GM21526 (cell line): ENCODE measurements at regions not wholly inside any gene's neighbourhood (a gene's known extent, or its start where the extent isn't known, plus 50 kb on each side); places are given as distances from the start of the nearest gene placed in this dataset.

ENCODE experiments used
- ATAC-seq: cut with Tn5 transposase; IDR thresholded peaks from one replicate; pipeline ENCODE4 v1.9.1; 2021; ENCODE audit warnings: moderate library complexity; ENCODE audit not compliant: unreplicated experiment, low FRiP score

GRCh38 chr18:44452346-44452745 lies 228.3 kb upstream of the SETBP1 start:
- no peak for ATAC-seq

DNA sequence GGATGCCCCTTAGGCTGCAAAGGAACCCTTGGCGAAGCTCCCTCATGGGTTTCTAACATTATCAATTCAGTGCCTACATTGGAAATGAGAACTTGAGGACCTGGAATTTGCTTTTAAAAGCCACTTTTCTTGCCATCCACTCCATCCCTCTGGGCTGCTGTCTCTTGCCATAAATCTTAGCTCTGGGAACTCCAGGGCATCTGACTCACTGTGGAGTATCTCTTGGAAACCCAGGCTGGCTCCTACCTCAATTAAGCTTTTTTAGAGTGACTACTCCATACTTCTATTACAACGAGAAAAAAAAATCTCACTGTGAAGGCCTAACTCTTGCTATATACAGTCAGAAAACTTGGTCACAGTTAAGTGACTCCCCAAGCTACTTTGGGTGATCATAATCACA lies 227.2 kb upstream of the SETBP1 start:
- ATAC-seq, result no peak

DNA sequence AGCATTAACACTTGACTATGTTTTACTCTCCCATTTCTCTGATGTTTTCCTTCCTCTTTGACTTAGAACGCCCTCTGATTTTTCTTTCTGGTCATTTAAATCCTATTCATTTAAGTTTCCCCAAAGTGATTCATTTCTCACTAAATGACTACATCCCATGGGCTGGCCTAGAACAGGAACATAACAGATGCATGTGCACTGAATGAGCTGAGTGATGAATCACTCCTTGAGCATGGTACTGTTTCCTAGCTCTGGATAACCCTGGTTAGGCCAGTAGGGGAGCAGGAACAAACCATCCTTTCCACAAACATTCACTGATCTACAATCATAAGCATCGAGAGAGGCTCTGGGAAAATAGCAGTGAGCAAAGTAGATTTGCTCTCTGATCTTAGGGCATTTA lies 221.9 kb upstream of the SETBP1 start:
- no peak for ATAC-seq

GRCh38 chr18:44464398-44465180 lies 216.1 kb upstream of the SETBP1 start:
- ATAC-seq, result no peak

GRCh38 chr18:44465381-44465841 lies 215.3 kb upstream of the SETBP1 start:
- ATAC-seq, result no peak

GRCh38 chr18:44466997-44467396 lies 213.7 kb upstream of the SETBP1 start:
- no peak for ATAC-seq

DNA sequence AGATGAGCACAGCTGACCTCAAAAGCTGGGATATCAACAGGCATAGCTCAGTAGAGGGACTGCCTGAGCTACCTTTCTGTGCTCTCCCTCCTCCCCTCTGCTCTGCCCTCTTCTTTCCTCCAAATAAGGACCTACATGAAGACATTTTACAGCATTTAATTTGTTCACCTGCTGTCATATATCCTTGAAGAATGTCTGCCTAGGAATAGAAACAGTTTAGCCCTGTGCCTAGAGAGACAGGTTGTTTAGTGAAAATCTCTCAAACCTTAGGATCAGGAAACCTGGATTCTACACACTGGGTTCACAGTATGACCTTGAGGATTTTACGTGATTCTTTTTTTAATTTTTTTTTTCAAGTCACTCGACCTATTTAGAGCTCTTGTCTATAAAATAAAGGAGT lies 213.0 kb upstream of the SETBP1 start:
- no peak for ATAC-seq

- no peak for ATAC-seq
These were observed 207.2 kb upstream of the SETBP1 start for GRCh38 chr18:44473394-44474066.

DNA sequence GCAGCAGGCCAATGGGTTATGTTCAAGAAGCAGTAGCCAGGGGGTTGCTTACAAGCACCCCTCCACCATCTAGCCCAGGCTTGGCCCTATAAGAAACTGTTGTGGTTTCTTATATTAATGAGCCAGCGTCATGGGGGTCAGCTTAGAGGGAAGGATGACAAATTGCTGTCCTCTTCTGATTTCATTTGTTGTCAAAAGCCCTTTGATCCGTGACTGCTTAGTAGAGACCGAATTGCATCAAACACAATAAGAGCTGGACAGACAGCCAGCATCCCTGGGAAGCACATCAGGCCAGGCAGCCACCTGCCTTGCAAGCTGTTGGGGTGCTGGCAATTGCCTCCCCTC lies 206.6 kb upstream of the SETBP1 start:
- ATAC-seq, result no peak

DNA sequence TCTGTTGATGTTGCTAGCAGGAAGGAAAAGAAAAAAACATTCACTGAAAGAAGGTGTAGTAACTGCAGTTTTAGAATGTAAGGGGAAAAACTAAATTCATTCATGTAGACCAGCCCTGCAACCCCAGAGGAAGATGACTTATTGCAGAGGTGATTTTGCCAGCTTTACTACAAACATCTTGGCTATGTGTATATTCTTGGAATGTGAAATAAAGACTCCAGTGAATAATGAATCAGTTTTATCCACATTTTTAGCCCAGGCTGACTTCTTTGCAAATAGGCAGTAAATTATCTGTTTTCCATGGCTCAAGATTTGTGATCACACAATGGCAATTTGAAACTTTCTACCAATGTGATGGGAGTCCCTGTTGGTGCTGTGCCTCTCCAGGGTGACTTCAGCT lies 206.1 kb upstream of the SETBP1 start:
- ATAC-seq, result no peak

DNA sequence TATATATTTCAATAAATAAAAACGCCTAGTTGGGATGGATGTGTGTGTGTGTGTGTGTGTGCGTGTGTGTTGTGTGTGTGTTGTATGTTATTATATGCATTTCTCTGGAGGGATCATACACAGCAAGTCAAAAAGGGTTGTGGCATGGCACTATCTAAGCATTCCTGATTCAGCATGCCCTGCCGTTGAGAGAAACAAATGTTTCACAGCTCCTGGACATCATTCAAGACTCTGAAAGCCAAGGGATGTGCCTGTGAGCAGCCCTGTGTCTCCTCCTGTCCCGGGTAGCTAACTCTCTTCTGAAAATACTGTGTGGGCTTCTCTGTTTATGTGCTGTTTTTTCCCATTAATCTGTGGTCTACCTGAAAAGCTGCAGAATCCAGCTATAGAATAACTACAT lies 197.9 kb upstream of the SETBP1 start:
- ATAC-seq, result no peak

DNA sequence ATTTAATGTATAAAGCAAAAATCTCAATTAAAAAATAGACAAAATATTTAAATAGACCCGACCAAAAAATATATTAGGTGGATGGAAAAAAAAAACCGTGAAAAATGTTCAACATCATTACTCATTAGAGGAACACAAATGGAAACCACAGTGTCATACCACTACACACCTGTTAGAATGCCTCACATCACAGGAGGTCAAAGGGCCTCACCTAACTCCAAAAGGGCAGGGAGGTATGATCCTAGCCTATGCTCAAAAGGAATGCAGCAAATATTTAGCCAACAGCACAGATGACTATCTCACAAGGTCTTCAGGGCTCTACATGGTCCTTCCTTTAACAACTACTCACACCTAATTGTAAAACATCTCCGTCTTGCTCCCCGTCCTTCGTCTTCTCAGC lies 185.5 kb upstream of the SETBP1 start:
- ATAC-seq, result no peak

DNA sequence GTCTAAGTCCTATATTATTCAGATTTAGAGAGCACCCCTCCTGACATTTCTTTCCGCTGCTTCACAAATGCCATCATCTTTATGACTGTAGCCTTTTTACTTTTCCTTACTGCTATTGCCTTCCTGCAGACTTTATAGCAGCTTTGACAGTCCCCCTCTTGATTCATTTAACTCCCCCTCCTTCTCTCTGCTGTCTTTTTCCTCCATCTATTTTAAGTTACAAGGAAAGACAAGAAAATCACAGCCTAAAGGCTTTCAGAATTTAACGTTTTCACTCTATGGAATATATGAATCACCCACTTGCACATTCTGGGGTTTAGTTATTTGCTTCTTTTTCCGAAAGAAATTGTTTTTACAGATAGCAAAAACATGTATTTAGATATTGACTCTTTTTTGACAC lies 183.4 kb upstream of the SETBP1 start:
- ATAC-seq, result no peak

DNA sequence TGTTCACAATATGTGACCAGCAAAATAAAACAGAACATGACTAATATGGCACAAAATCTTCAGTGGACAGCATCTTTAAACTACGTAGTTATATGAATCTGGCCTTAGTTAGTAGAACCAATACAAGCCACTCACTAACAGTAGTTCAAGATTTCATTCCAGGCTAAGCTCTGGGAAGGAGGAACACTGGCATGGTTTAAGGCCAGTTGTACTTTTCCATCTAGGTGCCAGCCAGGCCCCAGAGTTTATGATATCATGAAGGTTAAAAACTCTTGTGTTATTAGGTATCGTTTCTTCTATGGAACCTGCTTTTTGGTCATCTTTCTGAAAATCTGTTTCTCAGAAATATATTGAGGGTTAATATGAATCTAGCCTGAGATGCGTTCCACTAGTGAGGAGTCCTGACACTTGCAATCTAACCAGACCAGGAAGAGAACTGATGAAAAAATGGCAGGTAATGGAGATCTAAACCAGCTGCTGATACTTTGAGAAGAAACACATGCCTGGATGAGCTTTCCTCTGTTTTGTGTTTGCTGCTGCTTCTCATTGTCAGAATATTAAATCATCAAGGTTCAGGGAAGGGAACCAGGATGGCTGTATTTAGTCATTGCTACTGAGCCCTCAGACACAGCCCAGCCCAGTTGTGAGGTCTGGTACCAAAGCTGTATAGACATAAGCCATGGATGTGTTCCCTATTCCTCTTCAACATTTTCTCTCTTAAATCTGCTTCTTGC lies 182.8 kb upstream of the SETBP1 start:
- no peak for ATAC-seq

DNA sequence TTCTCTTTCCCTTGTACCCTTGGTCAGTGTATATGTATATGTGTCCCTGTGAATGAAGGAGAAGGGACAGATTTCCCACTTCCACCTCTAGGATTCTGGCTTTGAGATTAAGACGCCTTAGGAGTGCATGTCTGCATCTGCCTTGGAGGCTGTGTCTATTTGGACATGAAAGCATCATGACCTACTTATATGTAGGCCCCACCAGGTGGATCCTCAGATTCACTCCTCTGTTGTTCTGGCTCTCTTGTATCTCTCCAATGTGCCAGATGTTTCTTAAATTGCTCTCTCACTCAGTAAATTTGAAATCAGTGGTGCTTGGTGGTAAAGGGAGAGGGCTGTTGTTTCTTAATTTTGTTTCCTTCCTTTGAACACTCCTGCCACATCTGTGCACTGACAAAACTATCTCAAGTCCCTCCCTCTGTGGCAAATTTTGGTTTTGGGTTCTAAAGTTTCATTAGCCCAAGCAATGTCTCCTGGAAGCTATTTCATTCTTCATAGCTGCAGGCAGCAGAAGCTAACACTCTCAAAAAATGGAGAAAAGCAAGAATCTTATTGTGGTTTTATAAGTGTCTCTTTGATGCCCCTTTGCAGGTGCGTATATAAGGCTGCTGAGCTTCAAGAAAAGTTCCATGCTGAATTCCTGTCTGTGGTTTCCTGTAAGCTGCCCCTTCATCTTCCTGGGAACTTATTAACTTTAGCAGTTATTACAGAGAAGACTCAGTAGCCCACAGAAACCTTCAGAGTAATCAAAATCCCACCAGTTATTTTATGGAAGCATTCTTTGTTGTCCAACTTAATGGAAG lies 179.7 kb upstream of the SETBP1 start:
- ATAC-seq, result no peak

GRCh38 chr18:44502221-44502620 lies 178.5 kb upstream of the SETBP1 start:
- no peak for ATAC-seq

- ATAC-seq, result no peak
These were observed 177.9 kb upstream of the SETBP1 start for GRCh38 chr18:44502790-44503189.

- no peak for ATAC-seq
These were observed 176.8 kb upstream of the SETBP1 start for GRCh38 chr18:44503854-44504253.

DNA sequence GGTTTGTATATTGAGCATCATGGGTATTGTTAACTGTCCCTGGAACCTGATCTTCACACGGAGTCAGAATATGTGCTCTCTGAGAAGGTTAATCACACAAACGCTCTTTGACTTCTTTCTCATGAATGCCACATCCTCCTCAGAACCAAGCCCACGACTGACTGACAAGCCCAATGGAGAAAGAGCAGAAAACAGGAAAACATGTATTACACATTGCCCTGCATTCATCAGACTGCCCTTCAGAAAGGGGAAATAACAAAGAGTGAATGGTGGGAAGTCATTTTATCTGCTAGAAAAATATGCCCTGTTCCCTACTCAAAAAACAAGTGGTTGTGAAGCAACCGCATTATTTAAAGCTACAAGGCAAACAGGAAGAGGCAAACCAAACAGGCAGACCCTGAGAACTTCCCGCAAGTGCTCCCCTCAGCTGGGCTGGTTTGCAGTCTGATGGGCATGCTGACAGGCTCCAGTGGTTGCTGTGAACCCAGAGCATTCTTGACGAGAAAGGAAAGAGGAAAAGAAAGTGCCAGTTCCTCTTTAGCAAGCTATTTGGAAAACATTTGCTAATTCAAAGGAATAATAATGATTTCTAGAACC lies 172.9 kb upstream of the SETBP1 start:
- peak; percentile 71 for ATAC-seq

DNA sequence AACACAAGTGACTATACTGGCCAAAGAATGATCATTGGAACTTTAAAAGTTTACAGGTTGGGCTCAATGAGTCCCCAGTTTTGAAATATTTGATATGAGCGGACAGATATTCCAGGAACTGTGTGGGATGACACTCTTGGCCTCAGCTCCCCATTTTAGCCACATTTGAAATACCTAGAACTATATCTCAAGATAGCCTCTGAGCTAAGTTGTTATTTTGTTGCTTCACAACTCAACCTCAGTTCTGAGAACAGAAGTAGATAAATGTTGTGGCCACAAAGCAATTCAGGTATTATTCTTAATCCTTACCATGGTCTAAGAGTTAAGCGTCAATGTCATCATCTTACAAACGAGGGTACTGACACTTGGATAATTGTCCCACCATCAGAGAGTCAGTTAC lies 172.2 kb upstream of the SETBP1 start:
- no peak for ATAC-seq
